ENCODE measurements at regions not wholly inside any gene's neighbourhood (a gene's known extent, or its start where the extent isn't known, plus 50 kb on each side); places are given as distances from the start of the nearest gene placed in this dataset.

- TF ChIP-seq POLR2A (IDR thresholded peaks at IDR 0.05) (no peak), CTCF (IDR thresholded peaks at IDR 0.05 in 4 of 5, conservative IDR thresholded peaks at IDR 0.05 in 1 of 5) (no peak)
Measured at GRCh38 chr12:43165351-43165750, 386.7 kb downstream of the ADAMTS20 start.
